Testis (tissue), 2 donors: ENCODE measurements at regions not wholly inside any gene's neighbourhood (a gene's known extent, or its start where the extent isn't known, plus 50 kb on each side); places are given as distances from the start of the nearest gene placed in this dataset.

Experiments used
- DNase-seq: peaks from one replicate; pipeline ENCODE4 v3.0.0-alpha.2; 2019
- H3K27ac ChIP-seq, 2 donors: fragments of 200-600 bp; sonication (generic); one replicate each; pipeline ENCODE4 v1.5.1; 2019
- H3K27me3 ChIP-seq: fragments of 200-600 bp; sonication (generic); one replicate; pipeline ENCODE4 v1.5.1; 2019
- H3K36me3 ChIP-seq: fragments of 200-600 bp; sonication (generic); one replicate; pipeline ENCODE4 v1.5.1; 2017; ENCODE audit warnings: low read depth; ENCODE audit errors: missing control alignments
- H3K4me1 ChIP-seq: fragments of 200-600 bp; sonication (generic); one replicate; pipeline ENCODE4 v1.5.1; 2019
- H3K4me3 ChIP-seq, 2 donors: fragments of 200-600 bp; sonication (generic); one replicate each; pipeline ENCODE4 v1.5.1; 2017 to 2019
- H3K9me3 ChIP-seq: fragments of 200-600 bp; sonication (generic); one replicate; pipeline ENCODE4 v1.5.1; 2017
- CTCF ChIP-seq, 3 experiments: fragments of 450-650 bp in 2 of 3; fragments of 200-600 bp in 1 of 3; sonication (generic) in 1 of 3; IDR thresholded peaks; one replicate each; pipeline ENCODE4 v1.5.1; 2016 to 2019; ENCODE audit warnings: antibody characterized with exemption in 3 of 3, mild to moderate bottlenecking in 2 of 3, moderate library complexity in 1 of 3
- POLR2A ChIP-seq: fragments of 450-650 bp; IDR thresholded peaks from one replicate; pipeline ENCODE4 v1.6.1; 2017; ENCODE audit warnings: antibody characterized with exemption, mild to moderate bottlenecking, moderate library complexity
- WGBS, 2 donors: methylation state at CpG; one replicate each; pipeline ENCODE4 v1.1.5; 2018; 5-methylcytosine and 5-hydroxymethylcytosine counted together
- intact Hi-C: fragments of 100-400 bp; cut with DNase I; formaldehyde crosslinking; loops from one replicate; pipeline ENCODE4 v1.15.1; 2023; ENCODE audit warnings: low total_unique reads

GRCh38 chr13:73873940-73874830, 260.0 kb downstream of the KLF12 start:
- H3K27me3 ChIP-seq: no peaks in the 10 kb centered on the region
- H3K4me3 ChIP-seq: no peak overlapping the region
- WGBS, 2 donors: 69 to 77% methylated on average over 5 of the region's 5 CpGs
- no peak overlapping the region for H3K27ac ChIP-seq
- H3K36me3 ChIP-seq: no peaks in the 10 kb centered on the region
- no peaks in the 10 kb centered on the region for H3K9me3 ChIP-seq
- no peaks in the 10 kb centered on the region for H3K4me1 ChIP-seq
- no peak for TF ChIP-seq POLR2A
- no peak for TF ChIP-seq CTCF (IDR thresholded peaks at IDR 0.05)
- DNase-seq: no peak
- intact Hi-C loops: no loop called here

GRCh38 chr13:73872397-73872796, 261.8 kb downstream of the KLF12 start:
- no peaks in the 10 kb centered on the region for H3K27me3 ChIP-seq
- 80 to 96% methylated on average over 3 of the region's 3 CpGs for WGBS, 2 donors
- no peak for TF ChIP-seq POLR2A
- TF ChIP-seq CTCF (IDR thresholded peaks at IDR 0.05): no peak

GRCh38 chr13:73870970-73871935, 263.0 kb downstream of the KLF12 start:
- Histone ChIP-seq H3K27me3 (no peaks in the 10 kb centered on the region), H3K36me3 (no peaks in the 10 kb centered on the region), H3K27ac (no peak overlapping the region), H3K9me3 (no peaks in the 10 kb centered on the region), H3K4me1 (no peaks in the 10 kb centered on the region), H3K4me3 (no peak overlapping the region)
- intact Hi-C loops: no loop called here
- 68 to 74% methylated on average over 15 of the region's 15 CpGs for WGBS, 2 donors
- peak; percentile 41 for DNase-seq
- TF ChIP-seq CTCF (IDR thresholded peaks at IDR 0.05): no peak

More at GRCh38 chr13:73872397-73872796, 261.8 kb downstream of the KLF12 start:
- Histone ChIP-seq H3K27ac (no peak overlapping the region), H3K9me3 (no peaks in the 10 kb centered on the region), H3K4me3 (no peak overlapping the region), H3K36me3 (no peaks in the 10 kb centered on the region), H3K4me1 (no peaks in the 10 kb centered on the region)
- no peak for DNase-seq
- intact Hi-C loops: no loop called here

GRCh38 chr13:73870036-73870741, 264.0 kb downstream of the KLF12 start:
- no peak for DNase-seq
- WGBS, 2 donors: 90 to 93% methylated on average over 5 of the region's 5 CpGs
- intact Hi-C loops: no loop called here
- H3K27ac ChIP-seq: no peak overlapping the region
- no peak for TF ChIP-seq CTCF (IDR thresholded peaks at IDR 0.05)
- no peak for TF ChIP-seq POLR2A
- H3K9me3 ChIP-seq: no peaks in the 10 kb centered on the region
- no peaks in the 10 kb centered on the region for H3K36me3 ChIP-seq
- no peaks in the 10 kb centered on the region for H3K27me3 ChIP-seq
- no peaks in the 10 kb centered on the region for H3K4me1 ChIP-seq
- H3K4me3 ChIP-seq: no peak overlapping the region
